ENCODE measurements at regions not wholly inside any gene's neighbourhood (a gene's known extent, or its start where the extent isn't known, plus 50 kb on each side); places are given as distances from the start of the nearest gene placed in this dataset.
"Not testable (repeated sequence)": the region's sequence is repeated elsewhere in the genome, so short reads cannot be mapped to it uniquely, and the experiment has no call there.

GRCh38 chr13:74571811-74572210, 437.6 kb upstream of the KLF12 start:
- no peak for DNase-seq (ENCODE audit: low read depth)

- no peak for DNase-seq (ENCODE audit: low read depth)
Observed at GRCh38 chr13:74570834-74571233, 436.6 kb upstream of the KLF12 start.

- DNase-seq (ENCODE audit: low read depth), result no peak
Observed at GRCh38 chr13:74570046-74570445, 435.8 kb upstream of the KLF12 start.

- DNase-seq (ENCODE audit: low read depth), result no peak
Observed at GRCh38 chr13:74569251-74569650, 435.0 kb upstream of the KLF12 start.

GRCh38 chr13:74567485-74567884, 433.3 kb upstream of the KLF12 start:
- no peak for DNase-seq (ENCODE audit: low read depth)

- no peak for DNase-seq (ENCODE audit: low read depth)
Observed at GRCh38 chr13:74562381-74562780, 428.2 kb upstream of the KLF12 start.

GRCh38 chr13:74561155-74561554, 427.0 kb upstream of the KLF12 start:
- no peak for DNase-seq (ENCODE audit: low read depth)

GRCh38 chr13:74560325-74560724, 426.1 kb upstream of the KLF12 start:
- DNase-seq (ENCODE audit: low read depth), result no peak

GRCh38 chr13:74557870-74558269, 423.7 kb upstream of the KLF12 start:
- no peak for DNase-seq (ENCODE audit: low read depth)

- no peak for DNase-seq (ENCODE audit: low read depth)
Observed at GRCh38 chr13:74555651-74556420, 421.6 kb upstream of the KLF12 start.

- DNase-seq (ENCODE audit: low read depth), result no peak
Observed at GRCh38 chr13:74555276-74555625, 421.0 kb upstream of the KLF12 start.

- no peak for DNase-seq (ENCODE audit: low read depth)
Observed at GRCh38 chr13:74554569-74555275, 420.5 kb upstream of the KLF12 start.

- DNase-seq (ENCODE audit: low read depth), result no peak
Observed at GRCh38 chr13:74550039-74550438, 415.8 kb upstream of the KLF12 start.

GRCh38 chr13:74536649-74537048, 402.4 kb upstream of the KLF12 start:
- DNase-seq (ENCODE audit: low read depth), result not testable (repeated sequence)

- DNase-seq (ENCODE audit: low read depth), result no peak
Observed at GRCh38 chr13:74533226-74533625, 399.0 kb upstream of the KLF12 start.

GRCh38 chr13:74530011-74530410, 395.8 kb upstream of the KLF12 start:
- no peak for DNase-seq (ENCODE audit: low read depth)

GRCh38 chr13:74528734-74529513, 394.7 kb upstream of the KLF12 start:
- no peak for DNase-seq (ENCODE audit: low read depth)

GRCh38 chr13:74523057-74523456, 388.9 kb upstream of the KLF12 start:
- DNase-seq (ENCODE audit: low read depth), result no peak

GRCh38 chr13:74511523-74511922, 377.3 kb upstream of the KLF12 start:
- no peak for DNase-seq (ENCODE audit: low read depth)

- no peak for DNase-seq (ENCODE audit: low read depth)
Observed at GRCh38 chr13:74487091-74487722, 353.0 kb upstream of the KLF12 start.

GRCh38 chr13:74485757-74486156, 351.6 kb upstream of the KLF12 start:
- no peak for DNase-seq (ENCODE audit: low read depth)

- DNase-seq (ENCODE audit: low read depth), result no peak
Observed at GRCh38 chr13:74479124-74479523, 344.9 kb upstream of the KLF12 start.
